ENCODE measurements at regions not wholly inside any gene's neighbourhood (a gene's known extent, or its start where the extent isn't known, plus 50 kb on each side); places are given as distances from the start of the nearest gene placed in this dataset.

DNA sequence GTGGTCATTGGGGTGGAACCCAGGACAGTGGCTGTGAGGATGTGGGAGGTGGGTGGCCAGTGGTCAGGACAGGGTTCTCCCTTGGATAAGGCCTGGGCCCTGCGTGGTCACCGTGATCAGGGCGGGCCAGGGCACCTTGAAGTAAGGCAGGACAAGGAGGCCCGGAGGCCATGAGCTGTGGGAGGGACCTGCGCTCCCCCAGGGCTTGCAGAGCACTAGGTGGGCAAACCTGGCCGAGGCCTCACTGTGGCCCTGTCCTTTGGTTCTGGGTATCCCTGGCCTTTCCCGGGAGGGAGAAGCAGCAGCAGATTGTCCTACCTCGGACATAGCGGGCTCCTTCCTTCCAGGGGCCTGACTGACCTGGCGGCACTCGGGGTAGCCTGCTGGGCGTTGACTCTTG, 144.8 kb upstream of the RET start:
- TF ChIP-seq CTCF (IDR thresholded peaks at IDR 0.05) (no peak), POLR2AphosphoS5 (IDR thresholded peaks at IDR 0.05; ENCODE audit: low read depth, low read length) (no peak), SIN3A (IDR thresholded peaks at IDR 0.05; ENCODE audit: borderline replicate concordance, insufficient read depth, low read depth, low read length) (no peak)
- TF ChIP-seq, protein P1, sequence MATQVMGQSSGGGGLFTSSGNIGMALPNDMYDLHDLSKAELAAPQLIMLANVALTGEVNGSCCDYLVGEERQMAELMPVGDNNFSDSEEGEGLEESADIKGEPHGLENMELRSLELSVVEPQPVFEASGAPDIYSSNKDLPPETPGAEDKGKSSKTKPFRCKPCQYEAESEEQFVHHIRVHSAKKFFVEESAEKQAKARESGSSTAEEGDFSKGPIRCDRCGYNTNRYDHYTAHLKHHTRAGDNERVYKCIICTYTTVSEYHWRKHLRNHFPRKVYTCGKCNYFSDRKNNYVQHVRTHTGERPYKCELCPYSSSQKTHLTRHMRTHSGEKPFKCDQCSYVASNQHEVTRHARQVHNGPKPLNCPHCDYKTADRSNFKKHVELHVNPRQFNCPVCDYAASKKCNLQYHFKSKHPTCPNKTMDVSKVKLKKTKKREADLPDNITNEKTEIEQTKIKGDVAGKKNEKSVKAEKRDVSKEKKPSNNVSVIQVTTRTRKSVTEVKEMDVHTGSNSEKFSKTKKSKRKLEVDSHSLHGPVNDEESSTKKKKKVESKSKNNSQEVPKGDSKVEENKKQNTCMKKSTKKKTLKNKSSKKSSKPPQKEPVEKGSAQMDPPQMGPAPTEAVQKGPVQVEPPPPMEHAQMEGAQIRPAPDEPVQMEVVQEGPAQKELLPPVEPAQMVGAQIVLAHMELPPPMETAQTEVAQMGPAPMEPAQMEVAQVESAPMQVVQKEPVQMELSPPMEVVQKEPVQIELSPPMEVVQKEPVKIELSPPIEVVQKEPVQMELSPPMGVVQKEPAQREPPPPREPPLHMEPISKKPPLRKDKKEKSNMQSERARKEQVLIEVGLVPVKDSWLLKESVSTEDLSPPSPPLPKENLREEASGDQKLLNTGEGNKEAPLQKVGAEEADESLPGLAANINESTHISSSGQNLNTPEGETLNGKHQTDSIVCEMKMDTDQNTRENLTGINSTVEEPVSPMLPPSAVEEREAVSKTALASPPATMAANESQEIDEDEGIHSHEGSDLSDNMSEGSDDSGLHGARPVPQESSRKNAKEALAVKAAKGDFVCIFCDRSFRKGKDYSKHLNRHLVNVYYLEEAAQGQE (IDR thresholded peaks at IDR 0.05; ENCODE audit: insufficient read depth in 1 of 2, low read depth in 2 of 2, low read length in 1 of 2): no peak
